Type B pancreatic cell (in vitro differentiated cells): ENCODE measurements at regions not wholly inside any gene's neighbourhood (a gene's known extent, or its start where the extent isn't known, plus 50 kb on each side); places are given as distances from the start of the nearest gene placed in this dataset.

Experiments
- DNase-seq: peaks from one replicate; pipeline ENCODE4 v3.0.0; 2021; ENCODE audit warnings: mixed read lengths; ENCODE audit not compliant: unreplicated experiment; ENCODE audit errors: extremely low spot score
- H3K27ac Mint-ChIP-seq: 2 replicates; pipeline ENCODE4 v1.8.0; 2021; ENCODE audit warnings: mild to moderate bottlenecking, mixed read lengths
- H3K27me3 Mint-ChIP-seq: 2 replicates; pipeline ENCODE4 v1.8.0; 2021; ENCODE audit warnings: mixed read lengths
- H3K36me3 Mint-ChIP-seq: 2 replicates; pipeline ENCODE4 v1.8.0; 2021; ENCODE audit warnings: mixed read lengths
- H3K4me1 Mint-ChIP-seq: one replicate; pipeline ENCODE4 v1.8.0; 2021; ENCODE audit warnings: mixed read lengths; ENCODE audit not compliant: unreplicated experiment
- H3K4me3 Mint-ChIP-seq: 2 replicates; pipeline ENCODE4 v1.8.0; 2021; ENCODE audit warnings: mild to moderate bottlenecking, mixed read lengths
- H3K9me3 Mint-ChIP-seq: 2 replicates; pipeline ENCODE4 v1.8.0; 2021; ENCODE audit warnings: mixed read lengths
- TF ChIP-seq, protein P1 (sequence below): fragments of 200-600 bp; sonication (generic); conservative IDR thresholded peaks from 2 replicates; pipeline ENCODE4 v1.5.0; 2021; ENCODE audit warnings: antibody characterized with exemption, mild to moderate bottlenecking

DNA sequence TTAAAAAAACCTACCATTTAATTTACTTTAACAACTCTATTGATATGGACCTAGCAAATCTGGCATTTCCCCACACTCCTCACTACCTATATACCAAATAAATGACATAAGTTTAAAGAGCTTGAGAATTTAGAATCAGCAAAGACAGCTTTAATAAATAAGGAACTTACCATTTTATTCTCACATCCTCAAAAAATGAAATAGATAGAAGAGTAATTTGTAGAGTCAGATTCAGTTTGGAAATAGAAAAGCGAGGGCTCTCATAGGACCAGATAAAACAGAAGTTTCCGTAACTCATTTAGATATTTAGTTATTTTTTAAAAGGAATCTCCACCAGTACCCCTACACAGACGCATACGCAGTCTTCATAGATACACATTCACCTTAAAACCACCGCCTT lies 117.9 kb downstream of the RGS2 start:
- Mint-ChIP-seq H3K36me3 (no peaks in the 10 kb centered on the region), H3K9me3 (peaks cover 6% of the 10 kb centered on the region), H3K27ac (no peak overlapping the region), H3K4me1 (no peaks in the 10 kb centered on the region), H3K4me3 (no peak overlapping the region), H3K27me3 (no peaks in the 10 kb centered on the region)
- TF ChIP-seq, protein P1, sequence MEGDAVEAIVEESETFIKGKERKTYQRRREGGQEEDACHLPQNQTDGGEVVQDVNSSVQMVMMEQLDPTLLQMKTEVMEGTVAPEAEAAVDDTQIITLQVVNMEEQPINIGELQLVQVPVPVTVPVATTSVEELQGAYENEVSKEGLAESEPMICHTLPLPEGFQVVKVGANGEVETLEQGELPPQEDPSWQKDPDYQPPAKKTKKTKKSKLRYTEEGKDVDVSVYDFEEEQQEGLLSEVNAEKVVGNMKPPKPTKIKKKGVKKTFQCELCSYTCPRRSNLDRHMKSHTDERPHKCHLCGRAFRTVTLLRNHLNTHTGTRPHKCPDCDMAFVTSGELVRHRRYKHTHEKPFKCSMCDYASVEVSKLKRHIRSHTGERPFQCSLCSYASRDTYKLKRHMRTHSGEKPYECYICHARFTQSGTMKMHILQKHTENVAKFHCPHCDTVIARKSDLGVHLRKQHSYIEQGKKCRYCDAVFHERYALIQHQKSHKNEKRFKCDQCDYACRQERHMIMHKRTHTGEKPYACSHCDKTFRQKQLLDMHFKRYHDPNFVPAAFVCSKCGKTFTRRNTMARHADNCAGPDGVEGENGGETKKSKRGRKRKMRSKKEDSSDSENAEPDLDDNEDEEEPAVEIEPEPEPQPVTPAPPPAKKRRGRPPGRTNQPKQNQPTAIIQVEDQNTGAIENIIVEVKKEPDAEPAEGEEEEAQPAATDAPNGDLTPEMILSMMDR = no peak
- DNase-seq = no peak

- Mint-ChIP-seq H3K9me3 (peaks cover 6% of the 10 kb centered on the region), H3K36me3 (no peaks in the 10 kb centered on the region), H3K4me1 (no peaks in the 10 kb centered on the region), H3K27ac (no peak overlapping the region), H3K27me3 (no peaks in the 10 kb centered on the region), H3K4me3 (no peak overlapping the region)
- no peak for DNase-seq
- TF ChIP-seq, protein P1 = no peak
Observed at GRCh38 chr1:192927496-192927895, 118.7 kb downstream of the RGS2 start.

DNA sequence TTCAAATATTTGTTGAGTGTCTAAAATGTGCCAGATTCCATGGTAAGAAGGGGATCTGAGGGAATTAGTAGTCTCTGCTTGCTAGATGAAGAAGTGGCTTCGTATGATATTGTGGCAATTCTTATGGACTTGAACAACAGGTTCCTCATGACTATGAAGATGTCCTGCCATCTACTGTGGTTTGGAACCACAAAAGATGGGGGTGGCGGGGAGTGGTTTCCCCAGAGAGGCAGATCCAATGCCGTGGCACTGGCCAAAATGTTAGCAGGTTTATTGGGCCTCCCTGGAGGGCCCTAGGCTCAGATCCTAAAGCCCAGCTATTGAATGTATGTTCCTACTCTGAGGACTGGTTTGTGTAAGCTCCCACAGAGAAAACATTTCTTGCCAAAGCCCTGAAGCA lies 120.8 kb downstream of the RGS2 start:
- Mint-ChIP-seq H3K27ac (no peak overlapping the region), H3K36me3 (no peaks in the 10 kb centered on the region), H3K27me3 (no peaks in the 10 kb centered on the region), H3K9me3 (no peaks in the 10 kb centered on the region), H3K4me1 (no peaks in the 10 kb centered on the region), H3K4me3 (no peak overlapping the region)
- no peak for DNase-seq
- TF ChIP-seq, protein P1 = no peak

DNA sequence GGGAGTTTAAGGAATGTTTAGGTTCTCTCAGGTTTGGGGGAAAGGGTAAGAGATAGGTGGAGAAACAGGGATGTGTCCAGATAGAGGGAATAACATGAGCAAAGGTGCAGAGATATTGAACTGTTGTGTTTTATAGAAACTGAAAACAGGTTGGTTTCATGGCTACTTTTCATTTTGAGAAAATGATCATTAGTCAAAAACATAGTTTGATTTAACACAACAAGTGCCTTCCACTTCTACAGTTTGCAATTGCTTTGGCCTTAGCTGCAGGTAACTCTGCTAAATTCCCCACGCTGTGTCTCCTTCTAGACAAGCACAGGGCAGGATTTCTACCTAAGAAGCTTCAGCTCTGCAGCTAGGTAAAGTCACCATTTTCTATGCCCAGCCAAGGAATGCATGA lies 124.9 kb downstream of the RGS2 start:
- Mint-ChIP-seq H3K27me3 (no peaks in the 10 kb centered on the region), H3K4me3 (no peak overlapping the region), H3K4me1 (no peaks in the 10 kb centered on the region), H3K36me3 (no peaks in the 10 kb centered on the region), H3K9me3 (peaks cover 4% of the 10 kb centered on the region), H3K27ac (no peak overlapping the region)
- DNase-seq = no peak
- TF ChIP-seq, protein P1 = no peak

GRCh38 chr1:192936313-192937018 lies 122.7 kb downstream of the UCHL5 start:
- peaks cover 4% of the 10 kb centered on the region for H3K9me3 Mint-ChIP-seq
- H3K27ac Mint-ChIP-seq = no peak overlapping the region
- no peak for DNase-seq
- H3K36me3 Mint-ChIP-seq = no peaks in the 10 kb centered on the region
- H3K4me3 Mint-ChIP-seq = no peak overlapping the region
- no peaks in the 10 kb centered on the region for H3K27me3 Mint-ChIP-seq
- TF ChIP-seq, protein P1 = no peak
- H3K4me1 Mint-ChIP-seq = peaks cover 5% of the 10 kb centered on the region
